Astrocyte of the cerebellum (primary cell): ENCODE measurements at regions not wholly inside any gene's neighbourhood (a gene's known extent, or its start where the extent isn't known, plus 50 kb on each side); places are given as distances from the start of the nearest gene placed in this dataset.

Experiments
- DNase-seq: peaks from one replicate; pipeline ENCODE4 v3.0.0-alpha.2; 2011; ENCODE audit warnings: low read depth
- H3K4me3 ChIP-seq: 2 replicates; pipeline ENCODE4 v1.5.1; 2011; ENCODE audit warnings: mild to moderate bottlenecking, low read depth, low read length, moderate library complexity
- in situ Hi-C: cut with HindIII; loops from 2 replicates; pipeline ENCODE4 v1.10.0; 2017; ENCODE audit warnings: low sequenced_read_pairs
- TF ChIP-seq, protein P1 (sequence below): IDR thresholded peaks from 2 replicates; pipeline ENCODE4 v1.5.1; 2012; ENCODE audit warnings: low read length, low read depth, moderate library complexity, mild to moderate bottlenecking; ENCODE audit errors: missing control alignments

DNA sequence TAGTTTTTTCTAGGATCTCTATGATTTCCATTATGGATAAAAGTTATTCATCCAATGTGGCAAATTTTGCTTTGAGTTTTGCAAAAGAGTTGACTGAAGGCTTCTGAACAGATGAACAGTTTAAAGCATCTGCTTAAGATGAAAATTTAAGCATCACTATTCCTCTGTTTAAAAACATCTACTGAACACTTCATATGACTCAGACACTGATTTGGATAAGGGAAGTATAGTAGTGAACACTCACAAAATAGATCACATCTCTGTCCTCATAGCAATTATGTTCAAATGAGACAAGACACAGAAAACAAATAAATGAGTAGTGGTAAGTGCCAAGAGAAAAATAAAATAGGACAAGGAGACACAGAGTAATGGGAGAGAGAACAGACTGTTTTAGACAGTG is 157.3 kb downstream of the MBL2 start:
- DNase-seq, result no peak
- no peak overlapping the region for H3K4me3 ChIP-seq
- TF ChIP-seq, protein P1, sequence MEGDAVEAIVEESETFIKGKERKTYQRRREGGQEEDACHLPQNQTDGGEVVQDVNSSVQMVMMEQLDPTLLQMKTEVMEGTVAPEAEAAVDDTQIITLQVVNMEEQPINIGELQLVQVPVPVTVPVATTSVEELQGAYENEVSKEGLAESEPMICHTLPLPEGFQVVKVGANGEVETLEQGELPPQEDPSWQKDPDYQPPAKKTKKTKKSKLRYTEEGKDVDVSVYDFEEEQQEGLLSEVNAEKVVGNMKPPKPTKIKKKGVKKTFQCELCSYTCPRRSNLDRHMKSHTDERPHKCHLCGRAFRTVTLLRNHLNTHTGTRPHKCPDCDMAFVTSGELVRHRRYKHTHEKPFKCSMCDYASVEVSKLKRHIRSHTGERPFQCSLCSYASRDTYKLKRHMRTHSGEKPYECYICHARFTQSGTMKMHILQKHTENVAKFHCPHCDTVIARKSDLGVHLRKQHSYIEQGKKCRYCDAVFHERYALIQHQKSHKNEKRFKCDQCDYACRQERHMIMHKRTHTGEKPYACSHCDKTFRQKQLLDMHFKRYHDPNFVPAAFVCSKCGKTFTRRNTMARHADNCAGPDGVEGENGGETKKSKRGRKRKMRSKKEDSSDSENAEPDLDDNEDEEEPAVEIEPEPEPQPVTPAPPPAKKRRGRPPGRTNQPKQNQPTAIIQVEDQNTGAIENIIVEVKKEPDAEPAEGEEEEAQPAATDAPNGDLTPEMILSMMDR, result no peak
- in situ Hi-C loops, result no loop called here

- no peak overlapping the region for H3K4me3 ChIP-seq
- in situ Hi-C loops, result no loop called here
- TF ChIP-seq, protein P1, result no peak
- DNase-seq, result no peak
These were observed 156.7 kb downstream of the MBL2 start for GRCh38 chr10:52615756-52616394.

GRCh38 chr10:52616395-52616764 is 156.2 kb downstream of the MBL2 start:
- DNase-seq, result no peak
- TF ChIP-seq, protein P1, result no peak
- no peak overlapping the region for H3K4me3 ChIP-seq
- in situ Hi-C loops, result no loop called here

DNA sequence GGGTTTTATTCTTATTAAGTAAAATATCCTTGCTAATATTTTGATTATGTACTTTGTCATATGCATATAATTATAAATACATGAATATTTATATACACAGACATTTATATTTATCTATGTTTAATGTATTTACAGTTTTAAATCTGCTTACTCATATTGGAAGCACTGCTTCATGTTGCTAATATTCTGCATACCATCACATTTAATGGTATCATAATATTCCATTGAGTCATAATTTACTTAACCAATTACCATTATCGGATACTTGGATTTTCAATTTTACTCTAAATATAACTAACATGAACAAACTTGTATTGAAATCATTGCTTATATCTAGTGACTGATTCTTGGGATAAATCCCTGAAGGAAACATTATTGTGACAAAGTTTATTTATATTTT is 155.2 kb downstream of the MBL2 start:
- in situ Hi-C loops, result no loop called here
- no peak overlapping the region for H3K4me3 ChIP-seq
- TF ChIP-seq, protein P1, result no peak
- DNase-seq, result no peak

DNA sequence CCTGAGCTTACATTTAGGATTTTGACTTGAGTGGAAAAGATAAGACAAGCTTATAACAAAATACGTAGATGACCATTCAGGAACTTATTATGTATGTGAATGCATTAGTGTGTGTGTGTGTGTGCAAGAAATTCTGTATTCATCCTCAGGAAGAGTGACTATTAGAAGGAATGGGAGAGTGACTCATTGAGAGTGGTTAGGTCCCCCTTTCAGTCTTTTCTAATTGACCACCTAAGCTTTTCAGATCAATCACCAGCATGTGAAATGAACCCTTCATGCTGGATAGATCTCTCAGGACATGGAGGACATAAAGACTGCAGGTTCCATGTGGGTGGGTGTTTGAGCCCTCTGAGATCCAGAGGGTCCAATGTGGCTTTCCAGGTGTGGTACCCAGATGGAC is 153.5 kb downstream of the MBL2 start:
- no peak for DNase-seq
- TF ChIP-seq, protein P1, result no peak
- H3K4me3 ChIP-seq, result no peak overlapping the region
- in situ Hi-C loops, result no loop called here

- no peak overlapping the region for H3K4me3 ChIP-seq
- TF ChIP-seq, protein P1, result no peak
- in situ Hi-C loops, result no loop called here
- no peak for DNase-seq
These were observed 150.9 kb downstream of the MBL2 start for GRCh38 chr10:52621635-52622079.

DNA sequence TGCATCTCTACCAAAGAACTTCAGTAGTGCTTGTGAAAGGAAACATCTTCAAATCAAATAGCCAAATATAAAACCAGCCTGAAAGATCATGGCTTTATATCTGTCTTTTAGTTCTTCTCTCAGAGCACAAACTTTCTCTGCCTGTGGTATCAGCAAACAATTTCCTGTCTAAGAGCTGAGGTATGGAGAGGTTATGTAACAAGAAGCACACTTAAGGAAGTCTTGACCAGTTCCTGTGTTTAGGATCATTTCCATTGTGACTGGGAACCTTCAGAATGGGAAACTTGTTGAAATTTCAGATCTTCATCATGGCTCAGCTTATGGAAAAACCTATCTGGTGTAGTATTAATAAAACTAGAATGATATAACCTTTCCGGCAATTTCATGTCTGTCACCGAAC is 148.8 kb downstream of the MBL2 start:
- TF ChIP-seq, protein P1, result no peak
- no peak for DNase-seq
- in situ Hi-C loops, result no loop called here
- H3K4me3 ChIP-seq, result no peak overlapping the region
